Activated CD4-positive, alpha-beta T cell treated with anti-CD3 and anti-CD28 coated beads, Interleukin-2, Interleukin-6, amounts not matched to agents 100 ng/mL and 50 ng/mL, durations not matched to agents 16 hours and 8 hours (primary cell): ENCODE measurements at regions not wholly inside any gene's neighbourhood (a gene's known extent, or its start where the extent isn't known, plus 50 kb on each side); places are given as distances from the start of the nearest gene placed in this dataset.

ENCODE experiments used
- DNase-seq: peaks from one replicate; pipeline ENCODE4 v3.0.0-alpha.2; 2020

DNA sequence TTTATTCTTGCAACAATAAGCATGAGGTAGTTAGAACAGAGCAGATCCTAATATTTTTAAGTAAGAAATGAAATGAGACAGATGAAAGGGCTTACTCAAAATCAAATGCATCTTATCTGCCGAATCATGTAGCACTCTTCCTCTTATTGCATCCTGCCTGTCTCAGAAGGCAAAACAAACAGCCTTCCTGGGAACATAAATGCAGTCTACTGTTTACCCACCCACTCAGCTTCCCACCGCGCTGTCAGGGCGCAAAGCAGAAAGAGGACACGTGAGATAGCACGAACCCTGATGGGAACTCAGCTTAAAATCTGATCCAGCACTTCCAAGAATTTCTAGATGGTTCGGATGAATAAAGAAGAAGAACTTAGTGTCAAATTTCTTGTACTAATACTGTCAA lies 114.4 kb upstream of the CDK1 start:
- DNase-seq, result no peak

GRCh38 chr10:60662917-60663614 lies 115.2 kb upstream of the CDK1 start:
- no peak for DNase-seq

DNA sequence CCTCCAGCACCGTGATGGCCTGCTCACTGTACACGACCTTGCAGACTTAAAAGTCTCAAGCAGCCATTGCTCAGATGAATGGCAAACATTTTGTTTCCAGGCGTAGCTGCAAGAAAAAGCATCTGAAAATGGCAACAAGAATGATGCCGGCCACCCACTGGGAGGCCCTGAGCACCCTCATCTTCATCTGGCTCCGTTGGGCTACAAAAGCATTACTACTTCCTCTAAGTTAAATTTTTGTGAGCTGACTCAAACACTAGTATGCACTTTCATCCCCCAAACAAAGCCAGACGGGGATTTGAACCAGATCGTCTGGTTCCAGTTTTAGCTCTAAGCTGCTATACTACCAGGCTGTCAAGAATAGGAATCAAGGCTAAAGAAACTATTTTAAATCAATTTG lies 116.6 kb upstream of the CDK1 start:
- DNase-seq, result no peak

DNA sequence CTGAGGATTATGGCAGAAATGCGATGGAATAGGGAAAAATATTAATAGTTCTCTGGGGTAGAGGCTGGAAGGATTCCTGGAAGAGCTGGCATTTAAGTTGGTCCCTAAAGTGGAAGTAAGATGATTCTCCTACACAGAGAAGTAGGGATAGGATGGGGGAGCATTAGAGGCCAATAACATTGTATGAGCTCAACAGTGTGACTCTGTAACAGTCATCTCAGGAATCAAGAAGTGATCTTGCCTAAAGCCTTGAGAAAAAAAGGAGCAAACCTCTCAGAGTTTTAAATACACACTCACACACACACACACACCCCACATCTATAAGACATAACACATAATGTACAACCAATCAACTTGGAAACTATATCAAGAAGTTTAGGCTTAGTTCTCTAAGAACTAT lies 117.7 kb upstream of the CDK1 start:
- DNase-seq, result no peak

DNA sequence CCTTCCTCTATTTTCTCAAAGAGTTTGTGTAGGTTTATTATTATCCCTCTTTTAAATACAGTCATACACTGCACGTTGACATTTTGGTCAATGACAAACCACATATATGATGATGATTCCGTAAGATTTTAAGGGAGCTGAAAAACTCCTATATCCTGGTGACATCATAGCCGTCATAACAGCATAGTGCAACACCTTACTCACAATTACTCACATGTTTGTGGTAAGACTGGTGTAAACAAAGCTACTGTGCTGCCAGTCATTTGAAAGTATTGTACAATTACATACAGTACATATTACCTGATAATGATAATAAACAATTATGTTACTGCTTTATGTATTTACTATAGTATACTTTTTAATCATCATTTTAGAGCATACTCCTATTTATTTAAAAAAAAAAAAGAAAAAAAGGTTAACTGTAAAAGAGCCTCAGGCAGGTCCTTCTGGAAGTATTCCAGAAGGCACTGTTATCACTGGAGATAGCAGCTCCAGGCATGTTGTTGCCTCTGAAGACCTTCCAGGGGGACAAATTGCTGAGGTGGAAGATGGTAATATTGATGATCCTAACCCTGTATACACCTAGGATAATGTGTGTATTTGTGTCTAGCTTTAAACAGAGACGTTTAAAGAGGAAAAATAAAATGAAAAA lies 123.3 kb upstream of the CDK1 start:
- DNase-seq, result no peak

DNA sequence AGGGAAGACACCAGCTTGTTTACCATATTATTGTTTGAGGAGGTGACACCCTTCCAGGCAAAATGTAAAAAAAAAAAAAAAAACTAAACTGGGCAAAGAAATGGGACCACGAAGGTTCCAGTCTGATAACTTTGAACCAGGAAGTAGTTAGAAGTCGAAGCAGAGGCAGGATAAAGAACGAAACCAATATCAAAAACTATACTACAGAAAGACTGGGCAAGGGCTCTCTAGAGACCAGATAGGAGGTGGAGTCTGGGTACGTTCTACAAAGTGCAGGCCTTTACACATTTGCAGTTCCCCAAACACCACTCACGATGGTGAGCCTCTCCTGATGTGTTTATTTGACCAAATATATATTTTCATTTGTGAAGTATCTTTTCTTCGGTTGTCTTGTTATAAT lies 125.7 kb upstream of the CDK1 start:
- no peak for DNase-seq

GRCh38 chr10:60650378-60650800 lies 127.9 kb upstream of the CDK1 start:
- DNase-seq, result no peak

- no peak for DNase-seq
Observed at GRCh38 chr10:60649485-60650377, 128.5 kb upstream of the CDK1 start.

GRCh38 chr10:60648761-60649160 lies 129.5 kb upstream of the CDK1 start:
- no peak for DNase-seq

- DNase-seq, result peak; percentile 75
Observed at GRCh38 chr10:60646966-60647796, 131.1 kb upstream of the CDK1 start.

GRCh38 chr10:60645980-60646379 lies 132.3 kb upstream of the CDK1 start:
- DNase-seq, result no peak

DNA sequence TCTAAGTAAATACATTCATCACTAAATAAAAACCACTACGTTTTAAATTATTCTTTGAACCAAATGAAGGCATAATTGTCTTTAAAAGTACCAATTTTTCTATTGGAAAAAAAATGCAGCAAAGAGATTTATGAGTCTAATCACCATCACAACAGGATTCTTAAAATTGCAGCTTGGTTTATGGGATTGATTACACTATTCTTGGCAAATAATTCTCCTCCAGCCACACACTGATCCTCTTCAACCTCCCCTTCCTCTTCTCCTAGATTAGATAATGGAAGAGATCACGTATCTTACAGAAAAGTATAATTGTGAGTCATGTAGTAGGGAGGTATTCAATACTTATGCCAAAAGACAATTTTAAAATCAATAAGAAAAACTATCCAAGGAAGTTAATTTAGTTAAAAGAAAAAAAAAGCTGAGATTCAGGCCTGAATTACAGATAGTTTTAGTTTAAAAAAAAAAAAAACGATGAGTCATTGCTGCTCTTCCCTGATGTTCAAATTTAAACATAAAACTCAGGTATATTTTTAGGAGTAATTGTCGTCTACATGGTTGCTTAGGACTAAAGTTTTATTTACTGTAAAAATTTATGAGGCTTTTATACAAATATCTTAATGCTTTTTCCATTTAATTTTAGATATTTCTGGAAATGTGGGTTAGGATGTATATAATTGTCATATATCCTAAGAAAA lies 133.7 kb upstream of the CDK1 start:
- DNase-seq, result no peak

DNA sequence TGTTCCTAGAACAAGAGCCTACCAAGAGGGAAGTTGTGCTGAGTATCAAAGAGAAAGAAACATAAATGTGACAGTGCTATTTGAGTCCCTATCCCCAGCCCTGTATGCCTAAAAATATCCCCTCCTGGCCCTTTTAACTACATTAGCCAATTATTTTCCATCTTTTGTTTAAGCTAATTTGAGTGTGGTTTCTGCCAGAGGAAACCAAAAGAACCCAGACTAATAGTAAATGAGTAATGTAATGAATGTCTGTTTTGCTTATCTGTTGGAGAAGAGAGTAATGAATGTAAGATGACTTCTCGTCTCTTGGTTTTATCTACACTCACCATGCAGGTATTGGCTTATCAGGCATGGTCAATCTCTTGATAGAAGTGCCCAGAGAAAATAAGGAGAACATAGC lies 134.4 kb upstream of the CDK1 start:
- DNase-seq, result no peak

- DNase-seq, result no peak
Observed at GRCh38 chr10:60629332-60629731, 148.9 kb upstream of the CDK1 start.

DNA sequence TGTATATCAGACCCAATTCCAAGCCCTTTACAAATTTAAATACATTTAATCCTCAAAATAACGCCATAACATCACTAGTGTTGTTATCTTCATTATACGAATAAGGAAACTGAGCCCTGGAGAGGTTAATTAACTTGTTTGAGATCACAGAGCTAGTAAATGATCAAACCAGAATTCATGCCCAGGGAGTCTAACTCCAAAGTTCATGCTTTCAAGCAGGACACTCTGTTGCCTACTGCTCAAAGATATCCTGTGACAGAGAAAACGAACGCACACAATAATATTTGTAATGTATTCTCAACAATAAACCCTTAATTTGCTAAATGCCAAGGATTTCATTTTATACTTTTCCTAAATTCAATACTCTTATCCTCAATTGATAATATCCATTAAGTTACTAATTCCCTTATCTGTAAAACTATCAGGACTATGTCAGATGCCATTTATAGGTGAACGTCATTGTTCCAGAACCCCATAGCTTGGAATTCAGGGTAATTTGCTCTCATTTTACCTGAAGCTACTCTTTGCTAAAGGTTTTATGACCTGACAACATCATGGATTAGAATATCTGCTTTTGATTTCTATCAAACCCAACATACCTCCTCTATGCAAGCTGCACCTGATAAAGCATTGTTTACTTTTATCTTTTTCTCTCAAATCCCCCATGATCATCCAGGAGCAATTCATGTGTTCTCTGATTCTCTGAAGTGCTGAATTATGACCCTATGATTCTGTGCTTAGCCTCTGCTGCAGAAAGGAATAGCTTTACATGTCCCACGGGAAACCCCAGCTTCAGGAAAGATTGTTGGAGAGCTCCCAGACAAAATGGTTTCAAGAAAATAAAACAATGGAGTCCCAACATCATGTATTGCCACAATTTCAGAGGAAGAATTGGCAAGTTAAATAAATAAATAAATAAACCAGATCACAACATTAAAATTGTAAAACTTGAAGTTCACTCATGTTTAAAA lies 150.2 kb upstream of the CDK1 start:
- DNase-seq, result no peak

GRCh38 chr10:60626037-60626436 lies 152.2 kb upstream of the CDK1 start:
- no peak for DNase-seq

GRCh38 chr10:60623627-60624026 lies 154.7 kb upstream of the CDK1 start:
- no peak for DNase-seq

DNA sequence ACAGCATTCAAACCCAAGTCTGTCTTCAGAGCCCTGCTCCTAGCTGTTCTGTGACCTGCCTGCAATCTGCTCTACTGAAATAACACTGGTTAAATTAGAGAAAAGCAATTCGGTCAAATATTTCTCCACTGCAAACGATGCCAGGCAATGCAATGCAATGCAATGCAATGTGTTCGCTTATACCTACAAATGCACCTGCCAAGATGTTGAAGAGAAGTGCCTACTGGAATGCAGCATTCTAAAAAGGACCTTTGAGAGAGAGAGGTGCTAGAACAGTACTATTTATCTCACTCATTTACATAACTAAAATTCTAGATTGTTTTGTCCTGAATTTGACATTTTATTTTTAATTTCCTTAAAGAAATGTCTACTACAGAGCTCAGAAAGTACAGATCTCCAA lies 157.3 kb upstream of the CDK1 start:
- DNase-seq, result no peak

GRCh38 chr10:60618861-60619260 lies 159.4 kb upstream of the CDK1 start:
- DNase-seq, result no peak

GRCh38 chr10:60615541-60615940 lies 162.7 kb upstream of the CDK1 start:
- no peak for DNase-seq

GRCh38 chr10:60614363-60614762 lies 163.9 kb upstream of the CDK1 start:
- no peak for DNase-seq
